Ovary (tissue), 3 donors: ENCODE measurements at regions not wholly inside any gene's neighbourhood (a gene's known extent, or its start where the extent isn't known, plus 50 kb on each side); places are given as distances from the start of the nearest gene placed in this dataset.
"Not testable (repeated sequence)": the region's sequence is repeated elsewhere in the genome, so short reads cannot be mapped to it uniquely, and the experiment has no call there.

ENCODE experiments used
- CTCF ChIP-seq, 3 donors: fragments of 450-650 bp in 2 of 3; fragments of 200-600 bp in 1 of 3; IDR thresholded peaks; one replicate each; pipeline versions ENCODE4 v1.5.1 to v1.8.0; 2016 to 2022; ENCODE audit warnings: antibody characterized with exemption in 3 of 3, mild to moderate bottlenecking in 1 of 3
- EP300 ChIP-seq: sonication (generic); formaldehyde crosslinking; IDR thresholded peaks from one replicate; pipeline ENCODE4 v1.6.1; 2017; ENCODE audit warnings: antibody characterized with exemption
- POLR2A ChIP-seq: fragments of 450-650 bp; IDR thresholded peaks from one replicate; pipeline ENCODE4 v1.6.1; 2017; ENCODE audit warnings: antibody characterized with exemption, mild to moderate bottlenecking, moderate library complexity
- donor health status: DM: no; HTN: no; CAD: no.

DNA sequence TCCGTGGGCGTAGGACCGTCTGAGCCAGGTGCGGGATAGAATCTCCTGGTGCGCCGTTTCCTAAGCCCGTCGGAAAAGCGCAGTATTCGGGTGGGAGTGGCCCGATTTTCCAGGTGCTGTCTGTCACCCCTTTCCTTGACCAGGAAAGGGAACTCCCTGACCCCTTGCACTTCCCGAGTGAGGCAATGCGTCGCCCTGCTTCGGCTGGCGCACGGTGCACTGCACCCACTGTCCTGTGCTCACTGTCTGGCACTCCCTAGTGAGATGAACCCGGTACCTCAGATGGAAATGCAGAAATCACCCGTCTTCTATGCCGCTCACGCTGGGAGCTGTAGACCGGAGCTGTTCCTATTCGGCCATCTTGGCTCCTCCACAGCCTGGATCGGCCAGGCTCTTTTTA, 74.9 kb upstream of the LIFR start:
- not testable (repeated sequence) for TF ChIP-seq CTCF (IDR thresholded peaks at IDR 0.05); EP300; POLR2A
